NOMO-1 (cell line): ENCODE measurements at regions not wholly inside any gene's neighbourhood (a gene's known extent, or its start where the extent isn't known, plus 50 kb on each side); places are given as distances from the start of the nearest gene placed in this dataset.

Experiments
- DNase-seq, 2 experiments: peaks; one replicate each; lab custom pipeline; 2025; ENCODE audit not compliant: unreplicated experiment in 2 of 2; lab: John Stamatoyannopoulos, UW

- no peak for DNase-seq
Observed at GRCh38 chr4:129393976-129394375, 298.0 kb downstream of the C4orf33 start.

GRCh38 chr4:129394635-129395034 lies 298.7 kb downstream of the C4orf33 start:
- no peak for DNase-seq

GRCh38 chr4:129403848-129404247 lies 307.9 kb downstream of the C4orf33 start:
- DNase-seq, result no peak

DNA sequence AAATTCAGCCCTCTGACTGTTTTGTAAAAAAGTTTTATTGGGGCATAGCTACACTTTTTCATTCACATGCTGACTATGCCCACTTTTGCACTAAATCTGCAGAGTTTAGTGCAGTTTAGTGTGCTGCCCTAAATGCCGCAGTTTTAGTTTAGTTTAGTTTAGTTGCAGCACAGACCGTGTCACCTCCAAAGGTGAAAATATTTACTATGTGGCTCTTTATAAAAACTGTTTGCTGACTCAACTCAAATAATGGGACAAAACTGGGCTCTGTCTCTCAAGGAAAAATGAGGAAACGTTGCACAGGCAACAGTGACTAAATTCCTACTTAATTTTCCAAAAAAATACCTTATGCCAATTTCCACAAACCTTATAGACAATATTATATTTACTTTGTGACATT lies 314.2 kb downstream of the C4orf33 start:
- no peak for DNase-seq

DNA sequence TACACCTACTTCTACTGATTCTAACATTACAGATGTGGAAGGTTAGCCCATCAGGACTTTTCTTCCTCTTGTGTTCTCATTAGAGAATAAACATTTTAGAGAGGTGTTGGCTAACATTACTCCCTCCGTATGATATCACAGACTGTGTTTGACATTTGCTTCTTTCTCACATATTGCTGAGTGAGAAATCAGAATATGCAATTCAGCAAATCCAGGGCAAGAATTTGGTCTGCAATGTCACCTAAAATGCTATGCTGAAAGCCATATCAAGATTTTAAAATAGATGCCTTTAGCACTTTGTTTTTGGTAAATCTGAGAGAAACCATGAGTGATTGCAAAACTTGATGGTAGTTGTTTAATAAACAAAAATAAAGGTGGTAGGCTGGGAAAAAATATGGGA lies 319.1 kb downstream of the C4orf33 start:
- DNase-seq, result no peak

DNA sequence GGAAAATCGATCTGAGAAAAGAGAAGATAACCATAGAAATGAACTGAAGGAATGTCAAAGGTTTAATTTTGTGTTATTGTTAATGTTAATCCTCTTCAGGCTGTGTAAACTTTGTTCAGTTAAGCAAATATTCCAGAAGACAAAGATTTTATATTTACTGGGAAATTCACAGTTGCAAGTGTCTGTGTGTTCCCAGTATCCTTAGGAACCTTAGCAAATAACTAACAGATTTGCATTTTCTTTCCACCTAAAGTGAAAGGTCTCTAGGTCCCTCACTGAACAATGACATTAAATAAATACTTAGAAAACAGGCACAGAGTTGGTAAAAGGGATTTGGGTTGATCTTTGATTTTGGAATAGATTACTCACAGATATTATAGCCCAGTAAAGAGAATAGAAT lies 324.7 kb downstream of the C4orf33 start:
- DNase-seq, result no peak

GRCh38 chr4:129422277-129422676 lies 326.3 kb downstream of the C4orf33 start:
- no peak for DNase-seq

DNA sequence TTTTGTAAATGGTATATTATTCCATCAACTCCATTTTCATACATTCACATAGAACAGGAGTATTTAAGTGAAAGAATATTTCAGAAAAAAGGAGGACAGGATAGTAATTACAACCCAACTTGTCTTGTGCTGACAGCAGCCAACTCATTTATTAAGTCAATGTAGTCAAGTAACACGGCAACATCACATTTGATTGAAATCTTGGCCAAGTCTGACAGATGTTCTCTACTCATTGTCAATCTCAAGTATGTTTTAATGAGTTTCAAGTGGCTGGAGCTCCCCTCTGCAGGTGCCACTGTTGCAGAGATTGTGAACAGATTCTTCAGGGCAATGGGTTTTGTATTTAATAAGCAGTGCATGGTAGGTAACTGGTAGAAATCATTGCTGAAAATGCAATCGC lies 332.5 kb downstream of the C4orf33 start:
- no peak for DNase-seq

- no peak for DNase-seq
Observed at GRCh38 chr4:129429581-129430320, 333.8 kb downstream of the C4orf33 start.

GRCh38 chr4:129437347-129437746 lies 341.4 kb downstream of the C4orf33 start:
- no peak for DNase-seq

DNA sequence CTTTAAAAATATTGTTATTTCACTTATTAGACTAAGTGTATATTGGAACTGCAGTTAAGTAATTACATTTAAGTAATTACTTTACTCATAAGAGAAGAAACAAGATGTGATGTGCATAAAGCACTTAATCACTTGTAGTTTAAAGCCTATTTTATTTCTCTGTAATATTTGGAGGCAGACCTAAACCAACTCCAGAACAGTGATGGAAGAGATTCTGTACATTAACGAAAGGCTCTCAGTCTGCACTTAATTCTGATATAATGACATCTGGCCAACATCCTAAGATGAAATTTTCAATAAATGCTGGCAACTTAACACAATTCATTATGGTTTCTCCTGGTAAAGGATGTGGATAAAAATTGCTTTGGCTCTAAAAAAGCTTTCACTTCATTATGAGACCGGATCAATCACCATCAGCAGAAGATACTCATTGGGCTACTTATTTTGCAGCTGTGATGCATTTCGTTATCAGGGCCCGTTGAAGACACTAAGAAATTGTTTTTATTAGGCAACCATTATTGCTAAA lies 342.6 kb downstream of the C4orf33 start:
- DNase-seq, result peak in 1 of 2 experiments; percentile 18

- DNase-seq, result no peak
Observed at GRCh38 chr4:129446074-129446473, 350.1 kb downstream of the C4orf33 start.

DNA sequence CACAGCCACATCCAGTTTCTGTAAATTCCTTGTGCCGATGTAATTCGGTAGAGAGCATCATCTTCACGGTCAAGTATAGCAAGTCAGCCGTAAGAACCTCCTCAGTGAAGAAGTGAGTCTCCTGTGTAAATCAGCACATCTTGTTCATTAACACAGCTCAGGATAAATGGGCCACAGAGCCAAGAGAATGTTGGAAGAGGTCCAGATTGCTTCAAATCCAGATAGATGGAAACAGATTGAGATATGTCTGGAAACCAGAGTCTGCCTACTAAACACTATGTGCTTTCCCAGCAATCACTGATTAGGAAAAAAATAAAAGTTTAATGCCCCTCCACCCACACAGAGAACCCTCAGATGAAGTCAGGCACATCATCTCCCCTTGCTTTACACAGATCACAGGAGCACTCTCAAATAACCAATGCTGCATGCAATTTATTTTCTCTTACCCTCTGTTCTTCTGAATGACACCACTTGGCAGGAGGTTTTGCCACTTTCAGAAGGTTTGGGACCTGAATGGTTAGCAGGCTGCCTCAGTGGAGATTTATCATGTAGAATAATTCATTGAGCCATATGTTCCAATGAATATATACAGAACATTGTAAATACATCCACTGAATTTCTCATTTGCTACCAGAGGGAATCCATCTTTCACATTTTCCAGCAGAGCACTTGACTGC lies 357.7 kb downstream of the C4orf33 start:
- no peak for DNase-seq

DNA sequence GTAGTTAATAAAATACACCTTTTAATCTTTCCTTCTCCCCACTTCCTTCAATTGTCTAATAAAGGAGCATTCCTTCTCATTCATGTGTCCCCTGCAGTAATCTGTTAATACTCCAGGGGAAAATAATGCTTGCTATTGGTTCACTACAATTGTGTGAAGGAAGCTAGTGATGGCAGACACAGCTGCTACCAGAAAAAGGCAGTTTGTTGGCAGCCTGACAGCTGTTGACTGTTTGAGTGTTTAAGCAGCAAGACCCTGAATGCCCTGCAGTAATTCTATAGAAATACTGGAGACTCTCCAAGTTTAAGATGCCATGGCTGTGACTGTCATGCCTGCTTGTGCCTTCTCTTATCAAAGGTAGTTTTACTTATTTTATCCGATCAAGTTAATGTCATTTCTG lies 359.5 kb downstream of the C4orf33 start:
- DNase-seq, result no peak

DNA sequence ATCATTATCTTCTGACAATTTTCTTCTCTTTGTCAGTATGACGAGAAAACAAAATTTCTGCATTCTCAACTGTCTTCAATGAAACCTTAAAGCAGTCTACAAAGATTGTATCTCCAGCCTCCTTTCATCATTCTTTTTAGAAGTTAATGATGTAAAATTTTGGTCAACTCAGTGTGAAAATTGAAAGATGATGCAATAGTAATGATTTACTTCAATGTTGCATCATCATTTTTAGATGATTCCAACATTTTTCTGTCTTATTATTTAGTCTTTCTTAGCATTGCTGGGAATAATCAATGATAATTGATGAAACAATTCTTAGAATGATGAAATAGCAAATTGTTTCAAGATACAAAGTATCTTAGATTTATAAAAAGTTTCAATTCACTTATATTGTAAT lies 372.7 kb downstream of the C4orf33 start:
- no peak for DNase-seq

GRCh38 chr4:129474698-129475097 lies 378.7 kb downstream of the C4orf33 start:
- DNase-seq, result no peak

DNA sequence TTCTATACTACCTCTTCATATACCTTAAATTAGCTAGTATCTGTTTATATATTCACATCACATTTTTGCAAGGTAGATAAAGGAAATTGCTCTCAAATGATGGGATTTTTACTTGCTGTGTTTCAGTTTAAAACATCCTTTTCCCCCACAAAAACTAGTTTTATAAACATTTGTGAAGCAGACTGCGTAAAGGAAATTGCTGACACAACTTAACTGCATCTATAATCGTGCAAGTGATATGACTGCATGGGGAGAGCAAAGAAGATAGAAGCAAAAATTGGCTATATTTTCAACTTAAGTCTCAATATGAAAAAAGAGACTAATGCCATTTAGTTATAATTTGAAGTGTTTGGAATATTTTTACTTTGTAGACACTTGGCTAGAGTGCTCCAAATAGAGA lies 385.2 kb downstream of the C4orf33 start:
- DNase-seq, result no peak

DNA sequence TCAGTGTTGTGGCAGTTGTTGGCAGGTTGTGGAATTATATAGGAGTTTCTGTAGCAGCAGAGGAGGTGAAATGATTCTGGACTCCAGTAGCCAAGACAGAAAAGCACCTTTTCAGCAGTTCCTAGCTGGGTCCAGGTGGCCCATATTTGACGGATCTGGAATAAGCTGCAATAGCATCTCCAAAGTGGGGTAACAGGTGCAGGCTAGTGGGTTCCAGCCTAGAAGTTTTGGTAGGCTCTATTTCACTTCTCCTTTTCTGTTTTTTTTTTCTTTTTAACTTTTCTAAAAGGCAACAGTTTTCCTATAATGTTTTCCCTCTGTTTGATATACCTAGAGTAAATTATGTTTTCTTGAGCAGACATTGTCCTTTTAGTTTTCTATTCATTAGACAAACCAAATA lies 392.5 kb downstream of the C4orf33 start:
- no peak for DNase-seq

- DNase-seq, result no peak
Observed at GRCh38 chr4:129490516-129490915, 394.6 kb downstream of the C4orf33 start.

GRCh38 chr4:129498626-129499025 lies 402.7 kb downstream of the C4orf33 start:
- DNase-seq, result no peak

- DNase-seq, result no peak
Observed at GRCh38 chr4:129514852-129515251, 418.9 kb downstream of the C4orf33 start.

DNA sequence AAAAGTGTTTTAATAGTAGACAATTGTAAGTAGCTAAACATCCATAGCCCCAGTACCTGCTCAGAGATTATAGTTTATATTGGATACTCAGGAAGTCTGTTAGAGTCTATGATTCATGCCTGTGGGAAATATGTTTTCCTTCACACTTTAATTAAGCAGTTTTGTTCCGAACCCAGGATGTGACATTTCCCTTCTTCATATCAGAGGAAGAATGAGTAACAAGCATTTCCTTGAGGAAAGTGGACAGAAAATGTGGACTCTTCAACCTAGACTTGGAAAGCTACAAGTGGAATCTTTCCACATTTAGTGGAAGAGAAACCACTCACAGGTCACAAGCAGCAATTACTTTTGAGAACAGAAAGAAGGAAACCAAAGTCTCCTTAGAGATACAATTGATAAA lies 419.4 kb downstream of the C4orf33 start:
- no peak for DNase-seq
